Stomach smooth muscle (tissue), 2 donors: ENCODE measurements at regions not wholly inside any gene's neighbourhood (a gene's known extent, or its start where the extent isn't known, plus 50 kb on each side); places are given as distances from the start of the nearest gene placed in this dataset.

Experiments used
- H3K27ac ChIP-seq: one replicate; pipeline ENCODE4 v1.7.0; 2013; ENCODE audit warnings: mild to moderate bottlenecking, low read length, inconsistent platforms
- H3K27me3 ChIP-seq, 2 donors: one replicate each; pipeline ENCODE4 v1.7.0; 2013; ENCODE audit warnings: low read length in 2 of 2; ENCODE audit not compliant: insufficient read depth in 2 of 2, control insufficient read depth in 1 of 2
- H3K36me3 ChIP-seq, 2 donors: one replicate each; pipeline ENCODE4 v1.7.0; 2013; ENCODE audit warnings: low read length in 2 of 2; ENCODE audit not compliant: control insufficient read depth in 2 of 2, insufficient read depth in 2 of 2
- H3K4me1 ChIP-seq: one replicate; pipeline ENCODE4 v1.7.0; 2013; ENCODE audit warnings: low read length; ENCODE audit not compliant: control insufficient read depth, insufficient read depth
- H3K4me3 ChIP-seq, 2 donors: one replicate each; pipeline ENCODE4 v1.7.0; 2013; ENCODE audit warnings: low read length in 2 of 2
- H3K9ac ChIP-seq, 2 donors: one replicate each; pipeline ENCODE4 v1.7.0; 2013; ENCODE audit warnings: low read length in 2 of 2, mild to moderate bottlenecking in 1 of 2
- H3K9me3 ChIP-seq, 2 donors: one replicate each; pipeline ENCODE4 v1.7.0; 2013; ENCODE audit warnings: low read length in 2 of 2; ENCODE audit not compliant: control insufficient read depth in 2 of 2
- donor health status: healthy.
- donor health status: Pancreatic carcinoma.

DNA sequence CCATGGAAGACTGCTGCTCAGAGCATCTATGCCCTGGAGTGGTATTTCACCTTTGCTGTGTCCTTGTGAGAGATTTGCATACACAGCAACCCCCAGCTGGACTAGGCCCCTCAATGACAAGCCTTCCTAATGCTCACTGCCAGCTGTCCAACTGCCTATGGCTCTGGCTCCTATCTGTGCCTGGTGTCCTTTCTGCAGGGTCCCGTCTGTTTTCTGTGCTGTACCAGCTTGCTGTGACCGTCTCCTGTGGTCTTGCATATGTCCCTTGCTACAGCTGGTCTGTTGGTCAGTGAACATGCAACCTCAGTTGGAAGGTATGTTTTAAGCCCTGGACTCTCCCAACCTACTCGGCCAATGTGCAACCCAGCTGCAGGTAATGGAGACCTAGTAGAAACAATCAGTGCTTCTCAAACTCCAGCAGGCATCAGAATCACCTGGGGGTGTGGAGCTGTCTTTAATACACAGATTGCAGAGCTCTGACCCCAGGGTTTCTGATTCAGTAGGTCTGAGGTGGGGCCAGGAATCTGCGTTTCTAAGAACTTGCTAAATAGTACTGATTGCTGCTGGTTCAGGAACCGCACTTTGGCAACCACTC is 306.4 kb upstream of the ZNF32 start:
- no peaks in the 10 kb centered on the region for H3K36me3 ChIP-seq
- H3K27me3 ChIP-seq, result peaks cover 0 to 2% of the 10 kb centered on the region in 2 donors
- H3K4me3 ChIP-seq, result no peak overlapping the region
- H3K9ac ChIP-seq, result no peak overlapping the region
- H3K4me1 ChIP-seq, result no peaks in the 10 kb centered on the region
- H3K27ac ChIP-seq, result no peak overlapping the region
- peaks cover 0 to 6% of the 10 kb centered on the region in 2 donors for H3K9me3 ChIP-seq

DNA sequence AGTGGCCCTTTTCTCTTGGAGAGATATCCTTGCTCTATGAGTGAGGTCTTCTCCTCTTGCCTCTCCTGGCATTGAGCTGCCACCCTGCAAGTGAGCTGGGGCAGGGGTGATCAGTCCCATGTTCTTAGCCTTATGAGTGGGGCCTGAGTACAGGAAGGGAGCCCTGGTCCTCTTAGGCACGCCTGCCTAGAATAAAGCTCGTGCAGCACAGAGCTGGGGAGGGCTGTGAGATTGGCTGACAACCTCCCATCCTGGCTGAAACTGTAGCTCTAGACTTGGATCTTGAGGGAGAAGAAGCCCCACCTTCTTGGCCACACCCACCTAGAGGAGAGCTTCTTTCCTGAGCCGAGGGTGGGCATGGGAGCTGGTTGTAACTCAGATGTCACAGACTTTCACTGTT is 305.0 kb upstream of the ZNF32 start:
- Histone ChIP-seq H3K27ac (no peak overlapping the region), H3K9me3 (peaks cover 0 to 6% of the 10 kb centered on the region in 2 donors), H3K36me3 (no peaks in the 10 kb centered on the region), H3K9ac (no peak overlapping the region), H3K27me3 (peaks cover 0 to 2% of the 10 kb centered on the region in 2 donors), H3K4me3 (no peak overlapping the region), H3K4me1 (no peaks in the 10 kb centered on the region)

DNA sequence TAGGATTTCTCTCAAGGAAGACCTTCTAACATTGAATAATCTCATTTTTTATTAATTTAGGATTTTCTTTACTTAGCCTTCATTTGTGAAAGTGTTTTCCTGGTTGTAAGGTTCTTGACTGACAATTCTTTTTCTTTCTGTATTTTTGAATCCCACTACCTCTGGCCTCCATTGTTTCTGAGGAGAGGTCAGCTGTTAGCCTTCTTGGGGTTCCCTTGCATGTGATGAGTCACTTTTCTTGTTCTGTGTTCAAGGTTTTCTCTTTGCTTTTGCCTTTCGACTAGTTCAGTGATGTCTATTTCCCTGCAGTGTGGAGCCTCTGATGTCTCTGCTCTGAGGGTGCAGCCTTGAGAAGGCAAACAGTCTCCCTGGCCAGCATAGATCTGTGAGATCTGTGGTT is 304.1 kb upstream of the ZNF32 start:
- Histone ChIP-seq H3K4me1 (no peaks in the 10 kb centered on the region), H3K9me3 (peaks cover 0 to 6% of the 10 kb centered on the region in 2 donors), H3K36me3 (no peaks in the 10 kb centered on the region), H3K27me3 (peaks cover 0 to 2% of the 10 kb centered on the region in 2 donors), H3K4me3 (no peak overlapping the region), H3K9ac (no peak overlapping the region), H3K27ac (no peak overlapping the region)

DNA sequence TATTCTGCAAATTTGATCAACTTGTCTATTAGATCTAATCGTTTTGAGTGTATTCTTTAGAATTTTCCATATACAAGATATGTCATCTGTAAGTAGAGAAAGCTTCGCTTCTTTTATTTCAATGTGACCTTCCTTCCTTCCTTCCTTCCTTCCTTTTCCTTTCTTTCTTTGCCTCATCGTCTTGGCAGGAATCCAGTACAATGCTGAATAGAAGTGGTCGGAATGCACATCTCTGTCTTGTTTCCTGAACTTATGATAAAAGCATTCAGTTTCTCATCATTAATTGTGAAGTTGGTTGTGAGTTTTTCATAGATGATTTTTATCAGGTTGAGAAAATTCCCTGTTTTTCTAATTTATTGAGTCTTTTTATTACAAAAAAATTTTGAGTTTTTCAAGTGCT is 300.7 kb upstream of the ZNF32 start:
- Histone ChIP-seq H3K9me3 (peaks cover 0 to 6% of the 10 kb centered on the region in 2 donors), H3K27ac (no peak overlapping the region), H3K4me1 (no peaks in the 10 kb centered on the region), H3K36me3 (no peaks in the 10 kb centered on the region), H3K4me3 (no peak overlapping the region), H3K9ac (no peak overlapping the region), H3K27me3 (no peaks in the 10 kb centered on the region)

GRCh38 chr10:43946445-43946844 is 297.8 kb upstream of the ZNF32 start:
- Histone ChIP-seq H3K9me3 (no peaks in the 10 kb centered on the region), H3K36me3 (no peaks in the 10 kb centered on the region), H3K9ac (no peak overlapping the region), H3K4me3 (no peak overlapping the region), H3K27me3 (no peaks in the 10 kb centered on the region), H3K27ac (no peak overlapping the region), H3K4me1 (no peaks in the 10 kb centered on the region)

GRCh38 chr10:43945908-43946307 is 297.2 kb upstream of the ZNF32 start:
- Histone ChIP-seq H3K4me1 (no peaks in the 10 kb centered on the region), H3K27ac (no peak overlapping the region), H3K4me3 (no peak overlapping the region), H3K27me3 (no peaks in the 10 kb centered on the region), H3K9me3 (no peaks in the 10 kb centered on the region), H3K9ac (no peak overlapping the region), H3K36me3 (no peaks in the 10 kb centered on the region)

GRCh38 chr10:43945094-43945730 is 296.5 kb upstream of the ZNF32 start:
- H3K36me3 ChIP-seq, result no peaks in the 10 kb centered on the region
- no peak overlapping the region for H3K9ac ChIP-seq
- H3K27me3 ChIP-seq, result no peaks in the 10 kb centered on the region
- no peaks in the 10 kb centered on the region for H3K4me1 ChIP-seq
- H3K4me3 ChIP-seq, result no peak overlapping the region
- H3K27ac ChIP-seq, result no peak overlapping the region
- H3K9me3 ChIP-seq, result no peaks in the 10 kb centered on the region

GRCh38 chr10:43944381-43945093 is 295.9 kb upstream of the ZNF32 start:
- Histone ChIP-seq H3K4me3 (no peak overlapping the region), H3K4me1 (no peaks in the 10 kb centered on the region), H3K27ac (no peak overlapping the region), H3K9me3 (no peaks in the 10 kb centered on the region), H3K9ac (no peak overlapping the region), H3K27me3 (no peaks in the 10 kb centered on the region), H3K36me3 (no peaks in the 10 kb centered on the region)

- H3K9me3 ChIP-seq, result no peaks in the 10 kb centered on the region
- H3K9ac ChIP-seq, result no peak overlapping the region
- no peaks in the 10 kb centered on the region for H3K4me1 ChIP-seq
- no peak overlapping the region for H3K4me3 ChIP-seq
- no peaks in the 10 kb centered on the region for H3K27me3 ChIP-seq
- H3K36me3 ChIP-seq, result no peaks in the 10 kb centered on the region
- no peak overlapping the region for H3K27ac ChIP-seq
Measured at GRCh38 chr10:43943818-43944360, 295.2 kb upstream of the ZNF32 start.

- no peaks in the 10 kb centered on the region for H3K36me3 ChIP-seq
- no peaks in the 10 kb centered on the region for H3K27me3 ChIP-seq
- H3K4me3 ChIP-seq, result no peak overlapping the region
- H3K9ac ChIP-seq, result no peak overlapping the region
- H3K27ac ChIP-seq, result no peak overlapping the region
- H3K9me3 ChIP-seq, result no peaks in the 10 kb centered on the region
- no peaks in the 10 kb centered on the region for H3K4me1 ChIP-seq
Measured at GRCh38 chr10:43943119-43943817, 294.6 kb upstream of the ZNF32 start.
